Psoas muscle (tissue), 7 donors: ENCODE measurements at regions not wholly inside any gene's neighbourhood (a gene's known extent, or its start where the extent isn't known, plus 50 kb on each side); places are given as distances from the start of the nearest gene placed in this dataset.

ENCODE experiments used
- ATAC-seq, 4 donors: fragments of 200-7000 bp; cut with Tn5 transposase; one replicate each; pipeline ENCODE4 v1.9.1; 2020; ENCODE audit warnings: moderate library complexity in 3 of 4, mild to moderate bottlenecking in 2 of 4
- DNase-seq, 2 donors: peaks; one replicate each; pipeline ENCODE4 v3.0.0-alpha.2; 2020
- H3K27ac ChIP-seq: fragments of 200-600 bp; one replicate; pipeline ENCODE4 v1.8.0; 2022
- H3K27me3 ChIP-seq, 3 donors: fragments of 200-600 bp in 1 of 3; one replicate each; pipeline versions ENCODE4 v1.6.1 to v1.8.0; 2013 to 2022; ENCODE audit warnings: low read length in 2 of 3, mild to moderate bottlenecking in 2 of 3, moderate library complexity in 1 of 3; ENCODE audit not compliant: insufficient read depth in 3 of 3
- H3K36me3 ChIP-seq, 2 donors: fragments of 200-600 bp in 1 of 2; one replicate each; pipeline versions ENCODE4 v1.6.1 to v1.8.0; 2013 to 2022; ENCODE audit warnings: low read depth in 1 of 2, mild to moderate bottlenecking in 1 of 2, moderate library complexity in 1 of 2; ENCODE audit not compliant: insufficient read depth in 1 of 2
- H3K4me1 ChIP-seq: fragments of 200-600 bp; one replicate; pipeline ENCODE4 v1.8.0; 2022
- H3K4me3 ChIP-seq: fragments of 200-600 bp; one replicate; pipeline ENCODE4 v1.8.0; 2022; ENCODE audit warnings: mild to moderate bottlenecking
- H3K9me3 ChIP-seq: fragments of 200-600 bp; one replicate; pipeline ENCODE4 v1.8.0; 2022
- CTCF ChIP-seq: fragments of 200-600 bp; IDR thresholded peaks from one replicate; pipeline ENCODE4 v1.8.0; 2022; ENCODE audit warnings: antibody characterized with exemption
- WGBS, 3 donors: extraction: QIAGEN DNeasy Blood & Tissue Kit; methylation state at CpG; one replicate each; pipeline versions ENCODE4 v1.1.6 to v1.1.7; 2013; 5-methylcytosine and 5-hydroxymethylcytosine counted together
- intact Hi-C, 2 donors: fragments of 100-400 bp; cut with DNase I; formaldehyde crosslinking; loops; one replicate each; pipeline versions ENCODE4 v1.11.0 to v1.14.2; 2022
- donor health status: healthy with polysubstance abuse.
- donor health status: DM: no; HTN: no; CAD: no; lungs with moderate emphysema.
- donor health status: Bipolar disorder and iron deficiency.
- donor health status: healthy.
- donor health status: DM: yes; HTN: yes; CAD: no.
- donor health status: DM: no; HTN: no; CAD: no.
- donor health status: DM: yes; HTN: yes; CAD: no.

- intact Hi-C loops = no loop called here
- Histone ChIP-seq H3K36me3 (no peaks in the 10 kb centered on the region), H3K9me3 (no peaks in the 10 kb centered on the region), H3K27ac (no peak overlapping the region), H3K4me3 (no peak overlapping the region), H3K27me3 (no peaks in the 10 kb centered on the region), H3K4me1 (no peaks in the 10 kb centered on the region)
- ATAC-seq (no peak), DNase-seq (no peak)
- no peak for TF ChIP-seq CTCF
- 73 to 79% (median 78%) methylated on average over 9 of the region's 9 CpGs for whole genome bisulfite sequencing, 3 donors
Measured at GRCh38 chr3:159528251-159528895, 460.3 kb upstream of the IL12A start.

- H3K27ac ChIP-seq = no peak overlapping the region
- intact Hi-C loops = no loop called here
- H3K36me3 ChIP-seq = no peaks in the 10 kb centered on the region
- H3K4me1 ChIP-seq = no peaks in the 10 kb centered on the region
- ATAC-seq = no peak
- H3K27me3 ChIP-seq = peaks cover 0 to 4% (median 0%) of the 10 kb centered on the region in 3 donors
- DNase-seq = no peak
- H3K9me3 ChIP-seq = no peaks in the 10 kb centered on the region
- TF ChIP-seq CTCF = no peak
- H3K4me3 ChIP-seq = no peak overlapping the region
Measured at GRCh38 chr3:159532577-159532976, 456.1 kb upstream of the IL12A start.

- no peak overlapping the region for H3K27ac ChIP-seq
- peaks cover 0 to 4% (median 0%) of the 10 kb centered on the region in 3 donors for H3K27me3 ChIP-seq
- TF ChIP-seq CTCF = no peak
- no peak for ATAC-seq
- H3K36me3 ChIP-seq = no peaks in the 10 kb centered on the region
- no peaks in the 10 kb centered on the region for H3K4me1 ChIP-seq
- 61 to 72% (median 64%) methylated on average over 3 of the region's 3 CpGs for WGBS, 3 donors
- H3K4me3 ChIP-seq = no peak overlapping the region
- intact Hi-C loops = no loop called here
- no peak for DNase-seq
- no peaks in the 10 kb centered on the region for H3K9me3 ChIP-seq
Measured at GRCh38 chr3:159534496-159534895, 454.1 kb upstream of the IL12A start.

- peaks cover 0 to 4% (median 0%) of the 10 kb centered on the region in 3 donors for H3K27me3 ChIP-seq
- WGBS, 3 donors = 94 to 97% (median 96%) methylated on average over 1 of the region's 1 CpG
- H3K9me3 ChIP-seq = no peaks in the 10 kb centered on the region
- H3K27ac ChIP-seq = no peak overlapping the region
- intact Hi-C loops = no loop called here
- no peaks in the 10 kb centered on the region for H3K4me1 ChIP-seq
- no peak overlapping the region for H3K4me3 ChIP-seq
- no peaks in the 10 kb centered on the region for H3K36me3 ChIP-seq
- ATAC-seq (no peak), DNase-seq (no peak)
- TF ChIP-seq CTCF = no peak
Measured at GRCh38 chr3:159536876-159537275, 451.8 kb upstream of the IL12A start.

GRCh38 chr3:159538507-159538906, 450.1 kb upstream of the IL12A start:
- Histone ChIP-seq H3K36me3 (no peaks in the 10 kb centered on the region), H3K4me1 (no peaks in the 10 kb centered on the region), H3K27me3 (peaks cover 0 to 4% (median 0%) of the 10 kb centered on the region in 3 donors), H3K9me3 (no peaks in the 10 kb centered on the region), H3K27ac (no peak overlapping the region), H3K4me3 (no peak overlapping the region)
- ATAC-seq (no peak), DNase-seq (no peak)
- intact Hi-C loops = no loop called here
- 67 to 83% (median 73%) methylated on average over 1 of the region's 1 CpG for WGBS, 3 donors
- no peak for TF ChIP-seq CTCF
